Stimulated activated CD4-positive, alpha-beta T cell treated with anti-CD3 and anti-CD28 coated beads, TNF-alpha, amount 100 ng/mL, for 4 hours (primary cell): ENCODE measurements at regions not wholly inside any gene's neighbourhood (a gene's known extent, or its start where the extent isn't known, plus 50 kb on each side); places are given as distances from the start of the nearest gene placed in this dataset.

Source experiments
- DNase-seq, 3 experiments: peaks; one replicate each; pipeline ENCODE4 v3.0.0-alpha.2; 2020; ENCODE audit warnings: low read depth in 3 of 3

DNA sequence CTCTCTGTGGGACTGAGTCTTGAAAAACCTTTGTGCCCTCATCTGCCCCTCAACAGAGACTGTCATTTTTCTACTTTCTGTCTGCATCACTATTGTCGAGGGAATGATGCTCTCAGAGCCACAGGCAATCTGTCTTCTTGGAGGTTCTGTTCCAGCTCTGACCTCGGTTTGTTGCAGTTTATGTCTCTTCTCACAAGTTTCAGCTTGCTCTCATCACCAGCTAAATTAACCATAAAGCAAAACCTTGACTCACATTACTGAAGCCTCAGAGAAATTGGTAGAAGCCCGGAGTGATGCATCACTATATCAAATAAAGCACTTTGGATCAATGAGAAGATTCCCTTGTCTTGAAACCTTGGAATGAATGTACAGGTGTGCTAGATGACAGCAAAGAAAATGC lies 60.6 kb upstream of the BLID start:
- no peak for DNase-seq

DNA sequence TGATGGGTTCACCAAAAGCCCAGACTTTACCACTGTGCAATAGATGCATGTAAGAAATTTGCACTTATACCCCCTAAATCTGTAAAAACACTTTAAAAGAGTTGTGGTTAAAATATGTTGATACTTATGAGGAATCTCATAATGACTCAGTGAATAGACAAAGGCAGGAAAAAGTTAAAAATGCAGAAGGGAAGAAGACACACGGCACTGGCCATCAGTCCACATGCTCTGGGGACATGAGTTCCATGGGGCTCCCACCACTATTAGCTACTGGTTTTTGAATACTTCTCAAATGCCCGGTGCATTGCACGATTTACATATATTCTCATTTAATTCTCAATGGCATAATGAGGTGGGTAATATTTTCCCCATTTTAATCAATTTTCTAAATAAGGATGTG lies 59.3 kb upstream of the BLID start:
- no peak for DNase-seq

DNA sequence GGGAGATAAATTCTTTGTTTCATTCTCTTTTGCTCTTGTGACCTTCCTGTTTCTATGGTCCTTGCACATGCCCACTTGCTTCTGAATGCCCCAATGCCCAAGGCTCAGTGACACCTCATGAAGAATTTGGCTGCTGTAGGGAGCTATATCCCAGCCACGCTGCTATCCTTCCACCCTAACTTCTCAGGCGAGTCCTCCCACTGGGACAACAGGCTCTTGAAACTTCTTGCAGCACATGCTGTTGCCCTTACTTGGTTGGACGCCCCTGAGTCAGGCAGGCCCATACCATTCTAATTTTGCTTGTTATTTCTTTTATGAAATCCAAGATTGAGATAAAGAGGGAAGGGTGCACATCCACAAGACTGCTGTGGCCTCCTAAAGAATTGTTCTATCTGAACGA lies 57.6 kb upstream of the BLID start:
- no peak for DNase-seq

DNA sequence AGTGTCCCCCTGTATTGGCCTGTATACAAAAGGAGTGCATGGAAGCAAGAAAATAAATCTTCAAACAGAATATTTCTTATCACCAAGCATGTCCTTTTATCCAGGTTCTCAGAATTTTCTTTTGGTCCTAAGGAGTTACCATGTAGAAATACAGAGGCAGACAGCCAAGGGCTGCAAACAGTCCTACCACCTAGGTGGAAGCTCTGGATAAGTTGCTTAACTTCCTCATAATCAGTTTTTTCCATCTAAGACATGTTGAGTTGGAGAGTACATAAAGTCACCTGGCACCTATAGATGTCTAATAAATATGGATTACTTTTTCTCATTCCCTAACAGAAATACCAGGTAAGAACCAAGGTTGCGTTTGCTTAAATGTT lies 57.0 kb upstream of the BLID start:
- DNase-seq = no peak

DNA sequence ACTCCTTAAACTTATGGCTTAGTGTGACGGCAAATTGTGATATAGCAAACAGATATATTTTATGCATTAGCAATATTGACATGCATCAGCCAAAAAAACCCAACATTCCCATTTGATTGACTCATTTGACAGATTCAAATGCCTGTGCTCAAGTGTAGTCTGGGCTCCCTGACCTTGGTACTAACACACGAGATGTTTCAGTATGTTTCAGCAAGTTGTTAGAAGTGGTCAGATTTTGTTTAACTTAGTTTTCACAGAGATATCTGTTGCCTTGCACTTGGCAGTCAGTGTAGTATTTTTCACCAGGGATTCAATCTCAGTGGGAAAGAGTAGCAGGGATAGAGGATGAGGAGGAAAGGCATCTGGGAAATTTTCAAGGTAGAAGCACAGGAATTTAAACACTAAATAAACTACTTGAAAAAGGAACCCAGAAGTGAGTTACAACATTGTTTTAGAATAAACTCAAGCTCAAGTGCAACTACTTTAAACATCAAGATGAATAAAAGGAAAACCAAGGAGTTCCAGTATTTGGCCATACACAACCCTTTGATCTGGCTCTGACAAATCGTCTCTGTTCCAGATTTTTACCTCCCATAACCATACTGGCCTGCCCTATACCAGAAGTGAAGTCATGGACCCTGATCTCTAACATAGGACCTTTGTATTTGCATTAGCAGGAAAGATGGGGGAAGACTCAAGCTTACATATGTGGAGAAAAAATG lies 56.5 kb upstream of the BLID start:
- DNase-seq = no peak

DNA sequence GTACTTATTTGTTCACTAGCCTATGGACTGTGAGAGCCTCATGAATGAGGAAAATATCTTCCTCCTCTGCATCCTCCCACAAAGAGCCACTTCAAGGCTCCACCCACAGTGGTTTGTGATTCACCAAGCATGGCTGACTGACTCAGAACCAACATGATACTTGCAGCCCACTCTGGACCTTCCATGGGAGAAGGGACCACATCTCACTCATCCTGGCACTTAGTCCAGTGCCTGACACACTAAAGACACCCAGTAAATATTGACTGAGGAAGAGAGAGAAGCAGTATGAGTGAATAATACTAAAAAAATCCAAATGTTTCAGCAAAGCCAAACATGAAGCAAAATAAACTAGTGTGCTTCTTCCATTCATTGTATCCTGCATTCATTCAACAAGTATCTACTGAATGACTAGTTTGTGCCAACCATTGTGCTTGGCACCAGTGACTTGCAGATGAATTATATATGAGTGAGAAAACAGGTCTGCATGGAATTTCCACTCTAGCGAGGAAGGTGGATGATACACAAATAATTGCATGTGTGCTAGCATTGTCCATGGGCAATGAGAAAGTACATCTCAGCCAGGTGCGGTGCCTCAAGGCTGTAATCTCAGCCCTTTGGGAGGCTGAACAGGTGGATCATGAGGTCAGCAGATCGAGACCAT lies 54.9 kb upstream of the BLID start:
- no peak for DNase-seq

DNA sequence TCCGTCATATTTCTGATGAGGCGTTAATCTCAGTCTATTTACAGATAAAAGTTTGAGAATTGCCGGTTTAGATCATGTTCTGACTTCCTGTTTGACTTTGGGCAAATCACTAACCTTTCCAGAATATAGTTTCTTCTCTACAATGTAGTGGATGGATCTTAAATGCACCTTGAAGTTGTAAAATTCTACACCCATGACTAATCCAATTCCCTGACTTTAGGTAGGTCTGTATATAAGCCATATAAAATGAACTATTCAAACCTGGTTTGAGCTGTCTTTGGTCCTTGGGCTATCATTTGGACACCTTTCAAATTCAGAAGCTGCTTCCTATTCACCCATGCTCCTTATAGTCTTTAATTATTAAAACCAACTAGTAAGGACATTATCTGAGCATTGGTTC lies 52.2 kb upstream of the BLID start:
- DNase-seq = no peak

DNA sequence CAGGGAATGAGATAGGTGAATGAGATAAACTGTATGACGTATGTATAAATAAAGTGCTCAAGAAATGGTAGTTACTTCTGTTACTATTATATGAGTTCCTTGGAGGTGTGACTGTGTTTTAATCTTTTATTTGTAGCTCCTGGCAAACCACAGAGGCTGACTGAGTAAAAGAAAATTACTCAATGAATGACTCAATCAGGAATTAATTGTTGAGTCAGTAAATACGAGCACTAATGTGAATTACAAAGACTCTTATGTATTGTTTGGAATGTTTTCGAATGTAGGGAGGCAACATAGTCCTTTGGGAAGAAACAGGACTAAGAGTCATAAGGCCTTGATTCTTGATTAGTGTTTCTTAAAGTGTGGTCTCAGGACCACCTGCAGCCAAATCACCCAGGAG lies 51.1 kb upstream of the BLID start:
- no peak for DNase-seq

DNA sequence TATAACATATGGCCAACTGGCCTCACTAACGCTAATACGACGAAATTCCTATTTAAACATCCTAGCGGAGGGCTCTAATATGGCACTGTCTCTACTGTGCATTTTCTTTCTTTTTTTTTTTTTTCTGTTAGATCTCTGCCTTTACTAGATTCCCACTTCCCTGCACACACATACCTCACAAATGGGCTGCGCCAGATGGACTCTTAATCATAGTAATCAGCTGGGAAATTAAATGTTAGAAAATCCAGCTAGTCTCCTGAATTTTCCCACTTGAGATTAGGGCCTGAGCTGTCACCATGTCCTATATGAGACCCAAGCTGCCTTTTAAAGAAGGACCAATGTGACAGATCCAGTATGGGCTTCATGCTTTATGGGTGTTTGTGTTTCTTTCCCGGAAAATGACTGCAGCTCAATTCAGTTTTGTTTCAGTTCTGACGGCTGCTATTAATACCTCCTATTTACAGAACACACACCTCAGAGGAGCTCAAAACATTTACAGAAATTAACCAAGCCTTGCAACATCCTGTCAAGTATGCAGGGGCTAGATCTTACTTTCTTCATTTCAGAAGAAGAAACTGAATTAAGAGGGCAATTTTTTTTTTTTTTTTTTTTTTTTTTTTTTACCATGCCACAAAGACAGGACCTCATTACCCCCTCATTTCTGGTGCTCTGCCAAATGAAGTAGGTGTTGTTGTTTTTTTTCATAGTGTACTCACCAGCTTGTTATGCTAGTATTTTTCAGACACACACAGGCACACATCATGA lies 49.8 kb upstream of the BLID start:
- no peak for DNase-seq
